H9 (cell line): ENCODE measurements at regions not wholly inside any gene's neighbourhood (a gene's known extent, or its start where the extent isn't known, plus 50 kb on each side); places are given as distances from the start of the nearest gene placed in this dataset.

Experiments
- DNase-seq: peaks from one replicate; pipeline ENCODE4 v3.0.0-alpha.2; 2017
- H2AFZ ChIP-seq: one replicate; pipeline ENCODE4 v1.6.1; 2013; ENCODE audit warnings: mild to moderate bottlenecking, low read length, control low read depth, moderate library complexity
- H2AK5ac ChIP-seq: 2 replicates; pipeline ENCODE4 v1.6.1; 2013; ENCODE audit warnings: low read length, control low read depth, mixed read lengths; ENCODE audit not compliant: insufficient read length
- H2BK120ac ChIP-seq: one replicate; pipeline ENCODE4 v1.6.1; 2013; ENCODE audit warnings: low read depth, mild to moderate bottlenecking, low read length, control low read depth, inconsistent platforms; ENCODE audit not compliant: poor library complexity, severe bottlenecking
- H2BK12ac ChIP-seq: 2 replicates; pipeline ENCODE4 v1.6.1; 2013; ENCODE audit warnings: low read length, control low read depth, mixed read lengths, low read depth; ENCODE audit not compliant: insufficient read length
- H2BK15ac ChIP-seq: 2 replicates; pipeline ENCODE4 v1.6.1; 2013; ENCODE audit warnings: low read depth, low read length, control low read depth
- H2BK20ac ChIP-seq: one replicate; pipeline ENCODE4 v1.6.1; 2013; ENCODE audit warnings: low read depth, mild to moderate bottlenecking, low read length, control low read depth, inconsistent platforms; ENCODE audit not compliant: poor library complexity, severe bottlenecking
- H2BK5ac ChIP-seq: 2 replicates; pipeline ENCODE4 v1.6.1; 2013; ENCODE audit warnings: low read length, control low read depth, mixed read lengths; ENCODE audit not compliant: insufficient read length
- H3K14ac ChIP-seq: 2 replicates; pipeline ENCODE4 v1.6.1; 2013; ENCODE audit warnings: low read length, control low read depth; ENCODE audit not compliant: insufficient read depth
- H3K18ac ChIP-seq: 2 replicates; pipeline ENCODE4 v1.6.1; 2013; ENCODE audit warnings: low read depth, mild to moderate bottlenecking, mixed read lengths, low read length, control low read depth; ENCODE audit not compliant: insufficient read length
- H3K23ac ChIP-seq: 2 replicates; pipeline ENCODE4 v1.6.1; 2013; ENCODE audit warnings: low read length, control low read depth, mixed read lengths, low read depth; ENCODE audit not compliant: insufficient read length
- H3K23me2 ChIP-seq: 2 replicates; pipeline ENCODE4 v1.6.1; 2013; ENCODE audit warnings: low read depth, mild to moderate bottlenecking, mixed read lengths, low read length, control low read depth; ENCODE audit not compliant: insufficient read length, poor library complexity, severe bottlenecking
- H3K27ac ChIP-seq: 2 replicates; pipeline ENCODE4 v1.5.1; 2013; ENCODE audit warnings: low read length, control low read depth, mixed read lengths, low read depth; ENCODE audit not compliant: insufficient read length
- H3K27me3 ChIP-seq: 2 replicates; pipeline ENCODE4 v1.6.1; 2013; ENCODE audit warnings: low read length, control low read depth, inconsistent platforms; ENCODE audit not compliant: insufficient read depth
- H3K4ac ChIP-seq: 2 replicates; pipeline ENCODE4 v1.6.1; 2013; ENCODE audit warnings: low read depth, mild to moderate bottlenecking, control low read depth, inconsistent platforms, low read length, moderate library complexity
- H3K4me1 ChIP-seq: 2 replicates; pipeline ENCODE4 v1.6.1; 2013; ENCODE audit warnings: low read length, control low read depth, inconsistent platforms; ENCODE audit not compliant: insufficient read depth
- H3K4me2 ChIP-seq: 2 replicates; pipeline ENCODE4 v1.6.1; 2013; ENCODE audit warnings: low read length, control low read depth, mixed read lengths; ENCODE audit not compliant: insufficient read length, insufficient read depth
- H3K56ac ChIP-seq: 2 replicates; pipeline ENCODE4 v1.6.1; 2013; ENCODE audit warnings: low read depth, mild to moderate bottlenecking, mixed read lengths, low read length, control low read depth; ENCODE audit not compliant: insufficient read length
- H3K79me1 ChIP-seq: 2 replicates; pipeline ENCODE4 v1.6.1; 2013; ENCODE audit warnings: low read depth, mild to moderate bottlenecking, moderate library complexity, low read length, control low read depth, inconsistent platforms; ENCODE audit not compliant: insufficient read depth, poor library complexity, severe bottlenecking
- H3K79me2 ChIP-seq: 2 replicates; pipeline ENCODE4 v1.6.1; 2013; ENCODE audit warnings: low read length, control low read depth, inconsistent platforms; ENCODE audit not compliant: insufficient read depth
- H3K9ac ChIP-seq: 2 replicates; pipeline ENCODE4 v1.6.1; 2013; ENCODE audit warnings: low read length, control low read depth, mixed read lengths; ENCODE audit not compliant: insufficient read length; ENCODE audit errors: extremely low read depth
- H3K9me3 ChIP-seq: one replicate; pipeline ENCODE4 v1.6.1; 2013; ENCODE audit warnings: low read depth, low read length, inconsistent platforms; ENCODE audit not compliant: control insufficient read depth
- H3T11ph ChIP-seq: one replicate; pipeline ENCODE4 v1.6.1; 2013; ENCODE audit warnings: mild to moderate bottlenecking, low read length, control low read depth, inconsistent platforms
- H4K20me1 ChIP-seq: one replicate; pipeline ENCODE4 v1.6.1; 2013; ENCODE audit not compliant: control insufficient read depth, insufficient read length, insufficient read depth
- H4K5ac ChIP-seq: 2 replicates; pipeline ENCODE4 v1.6.1; 2013; ENCODE audit warnings: low read depth, mild to moderate bottlenecking, mixed read lengths, low read length, control low read depth; ENCODE audit not compliant: insufficient read length
- H4K8ac ChIP-seq: replicated peaks from 2 replicates; pipeline ENCODE4 v1.6.1; 2013; ENCODE audit warnings: low read length, control low read depth, mixed read lengths, low read depth; ENCODE audit not compliant: insufficient read length
- H4K91ac ChIP-seq: 2 replicates; pipeline ENCODE4 v1.6.1; 2013; ENCODE audit warnings: low read depth, mild to moderate bottlenecking, moderate library complexity, mixed read lengths, low read length, control low read depth; ENCODE audit not compliant: insufficient read length
- H3K27ac Mint-ChIP-seq, 3 experiments: 2 replicates in 2 of 3; 3 replicates in 1 of 3; pipeline ENCODE4 v1.8.0; 2020 to 2021; ENCODE audit warnings: mixed read lengths in 3 of 3, mild to moderate bottlenecking in 1 of 3, moderate library complexity in 1 of 3
- H3K27me3 Mint-ChIP-seq: 2 replicates; pipeline ENCODE4 v1.8.0; 2021; ENCODE audit warnings: low read depth, mild to moderate bottlenecking, moderate library complexity, mixed read lengths
- H3K36me3 Mint-ChIP-seq, 3 experiments: 2 replicates in 2 of 3; 3 replicates in 1 of 3; pipeline ENCODE4 v1.8.0; 2020 to 2021; ENCODE audit warnings: low read depth in 3 of 3, mixed read lengths in 3 of 3; ENCODE audit not compliant: insufficient read depth in 1 of 3
- H3K4me1 Mint-ChIP-seq, 2 experiments: 2 replicates each; pipeline ENCODE4 v1.8.0; 2020; ENCODE audit warnings: mixed read lengths in 2 of 2
- H3K4me3 Mint-ChIP-seq, 2 experiments: 2 replicates in 1 of 2; 3 replicates in 1 of 2; pipeline ENCODE4 v1.8.0; 2020 to 2021; ENCODE audit warnings: mild to moderate bottlenecking in 2 of 2, mixed read lengths in 2 of 2, moderate library complexity in 1 of 2
- H3K9me3 Mint-ChIP-seq, 2 experiments: 2 replicates in 1 of 2; 3 replicates in 1 of 2; pipeline ENCODE4 v1.8.0; 2020; ENCODE audit warnings: mild to moderate bottlenecking in 2 of 2, mixed read lengths in 2 of 2, moderate library complexity in 1 of 2
- CTCF ChIP-seq: fragments of 200-600 bp; sonication (generic); conservative IDR thresholded peaks from 3 replicates; pipeline ENCODE4 v1.8.0; 2021; ENCODE audit warnings: antibody characterized with exemption, mild to moderate bottlenecking
- WGBS: extraction: QIAGEN DNeasy Blood & Tissue Kit; methylation state at CpG from one replicate; pipeline ENCODE4 v1.1.7; 2013; ENCODE audit warnings: missing lambda C conversion rate, low lambda C conversion rate, mixed read lengths; ENCODE audit not compliant: insufficient read length; ENCODE audit errors: extremely low coverage; 5-methylcytosine and 5-hydroxymethylcytosine counted together

- no peak for TF ChIP-seq CTCF
- Histone ChIP-seq H4K5ac (no peak overlapping the region), H3K14ac (no peak overlapping the region), H3K79me2 (no peaks in the 10 kb centered on the region), H2BK20ac (no peak overlapping the region), H3K4me2 (no peak overlapping the region), H2BK5ac (no peak overlapping the region), H3K4me1 (no peaks in the 10 kb centered on the region), H4K8ac (no peak overlapping the region), H2BK120ac (no peak overlapping the region), H3K23me2 (no peaks in the 10 kb centered on the region), H3T11ph (no peak overlapping the region), H3K23ac (no peak overlapping the region), H3K27me3 (no peaks in the 10 kb centered on the region), H3K9ac (no peak overlapping the region), H2AK5ac (no peak overlapping the region), H2AFZ (no peak overlapping the region), H3K4ac (no peak overlapping the region), H4K20me1 (no peaks in the 10 kb centered on the region), H3K27ac (no peak overlapping the region), H3K9me3 (peaks cover 95% of the 10 kb centered on the region), H2BK12ac (no peak overlapping the region), H2BK15ac (no peak overlapping the region), H3K56ac (no peak overlapping the region), H3K79me1 (no peaks in the 10 kb centered on the region), H3K18ac (no peak overlapping the region), H4K91ac (no peak overlapping the region)
- peaks cover 16 to 28% (median 20%) of the 10 kb centered on the region in 3 experiments; a peak in 6 of 7 replicates for H3K36me3 Mint-ChIP-seq
- no peak overlapping the region for H3K27ac Mint-ChIP-seq
- no peak overlapping the region for H3K4me3 Mint-ChIP-seq
- no CpG with 5 or more reads among the region's 11 CpGs for WGBS
- H3K27me3 Mint-ChIP-seq = peaks cover 4% of the 10 kb centered on the region
- no peak for DNase-seq
- no peaks in the 10 kb centered on the region for H3K4me1 Mint-ChIP-seq
- H3K9me3 Mint-ChIP-seq = peaks cover 80 to 98% of the 10 kb centered on the region in 2 experiments
These were observed 511.7 kb downstream of the TBC1D22A start for GRCh38 chr22:47274196-47274595.
